H1 (cell line): ENCODE measurements at regions not wholly inside any gene's neighbourhood (a gene's known extent, or its start where the extent isn't known, plus 50 kb on each side); places are given as distances from the start of the nearest gene placed in this dataset.

ENCODE experiments used
- CTCF ChIA-PET: fragments of 300-600 bp; sonication (Branson Sonifier 250); formaldehyde crosslinking; loops from one replicate; lab custom pipeline; 2021; ENCODE audit not compliant: partially characterized antibody; lab: Charles Lee
- POLR2A ChIA-PET: fragments of 300-600 bp; sonication (Branson Sonifier 250); formaldehyde crosslinking; loops from one replicate; lab custom pipeline; 2021; ENCODE audit warnings: inconsistent platforms; ENCODE audit not compliant: partially characterized antibody; lab: Charles Lee
- DNase-seq, 2 experiments: peaks; one replicate each; pipeline versions ENCODE4 v3.0.0 to v3.0.0-alpha.2; 2010 to 2022; ENCODE audit warnings: low spot score in 2 of 2, low read depth in 1 of 2, mixed read lengths in 1 of 2
- FAIRE-seq: peaks from 2 replicates; lab custom pipeline; 2011; peaks lifted over from hg19 to GRCh38; lab: Jason Lieb, UNC
- H2AFZ ChIP-seq: 2 replicates; pipeline ENCODE4 v1.8.1; 2012; ENCODE audit warnings: low read length, inconsistent platforms
- H2AK5ac ChIP-seq: 2 replicates; pipeline ENCODE4 v1.6.1; 2013; ENCODE audit warnings: low read depth, low read length
- H2BK120ac ChIP-seq: replicated peaks from 2 replicates; pipeline ENCODE3; 2013; ENCODE audit warnings: low read depth, low read length, inconsistent platforms
- H2BK12ac ChIP-seq: 2 replicates; pipeline ENCODE4 v1.6.1; 2013; ENCODE audit warnings: low read depth, low read length
- H2BK15ac ChIP-seq: 2 replicates; pipeline ENCODE4 v1.6.1; 2013; ENCODE audit warnings: low read length
- H2BK20ac ChIP-seq: 2 replicates; pipeline ENCODE4 v1.6.1; 2013; ENCODE audit warnings: low read length
- H2BK5ac ChIP-seq: 2 replicates; pipeline ENCODE4 v1.6.1; 2013; ENCODE audit warnings: low read depth, low read length
- H3K14ac ChIP-seq: 2 replicates; pipeline ENCODE4 v1.6.1; 2013; ENCODE audit warnings: inconsistent platforms; ENCODE audit not compliant: insufficient read length
- H3K18ac ChIP-seq: 2 replicates; pipeline ENCODE4 v1.6.1; 2013; ENCODE audit warnings: low read length; ENCODE audit errors: extremely low read depth
- H3K23ac ChIP-seq: 2 replicates; pipeline ENCODE4 v1.6.1; 2013; ENCODE audit warnings: inconsistent platforms; ENCODE audit not compliant: insufficient read length
- H3K23me2 ChIP-seq: 2 replicates; pipeline ENCODE4 v1.6.1; 2013; ENCODE audit warnings: low read depth, low read length
- H3K27ac ChIP-seq: 2 replicates; pipeline ENCODE4 v1.6.1; 2011; ENCODE audit warnings: low read depth, low read length, inconsistent platforms
- H3K27me3 ChIP-seq, 4 experiments: replicated peaks in 1 of 4; 1 replicate in 1 of 4; 2 replicates in 3 of 4; pipeline versions ENCODE4 v1.6.1 to v1.8.1; 2011 to 2013; ENCODE audit warnings: low read length in 3 of 4, mild to moderate bottlenecking in 3 of 4, inconsistent platforms in 2 of 4, mixed read lengths in 2 of 4, moderate library complexity in 1 of 4; ENCODE audit not compliant: control insufficient read depth in 3 of 4, insufficient read depth in 3 of 4; ENCODE audit errors: extremely low read depth in 1 of 4
- H3K36me3 ChIP-seq, 4 experiments: 2 replicates each; pipeline versions ENCODE4 v1.6.1 to v1.8.1; 2011 to 2013; ENCODE audit warnings: mild to moderate bottlenecking in 4 of 4, low read length in 3 of 4, moderate library complexity in 2 of 4, control low read depth in 1 of 4, inconsistent platforms in 1 of 4; ENCODE audit not compliant: insufficient read depth in 4 of 4, control insufficient read depth in 2 of 4
- H3K4ac ChIP-seq: replicated peaks from 2 replicates; pipeline ENCODE3; 2013; ENCODE audit warnings: low read length, low read depth, mixed read lengths, inconsistent platforms; ENCODE audit not compliant: insufficient read length
- H3K4me1 ChIP-seq, 4 experiments: replicated peaks in 1 of 4; 1 replicate in 1 of 4; 2 replicates in 3 of 4; pipeline versions ENCODE4 v1.6.1 to v1.8.1; 2011 to 2013; ENCODE audit warnings: low read length in 3 of 4, inconsistent platforms in 2 of 4, mixed read lengths in 1 of 4; ENCODE audit not compliant: insufficient read depth in 4 of 4, control insufficient read depth in 3 of 4
- H3K4me2 ChIP-seq, 2 experiments: 2 replicates each; pipeline versions ENCODE4 v1.6.1 to v1.8.1; 2011 to 2013; ENCODE audit warnings: low read depth in 2 of 2, low read length in 2 of 2, control low read depth in 1 of 2, inconsistent platforms in 1 of 2, mild to moderate bottlenecking in 1 of 2; ENCODE audit not compliant: insufficient read depth in 1 of 2
- H3K4me3 ChIP-seq, 4 experiments: fragments of 200-600, 300-600 bp in 1 of 4; sonication (generic), shearing (Covaris generic), sonication (Bioruptor Twin) in 1 of 4; 2 replicates each; pipeline versions ENCODE4 v1.5.1 to v1.8.1; 2011 to 2016; ENCODE audit warnings: low read length in 4 of 4, low read depth in 3 of 4, control low read depth in 2 of 4, inconsistent platforms in 2 of 4, mild to moderate bottlenecking in 2 of 4, mixed read lengths in 1 of 4, moderate library complexity in 1 of 4; ENCODE audit not compliant: insufficient read depth in 2 of 4; ENCODE audit errors: extremely low read depth in 1 of 4
- H3K56ac ChIP-seq: replicated peaks from 2 replicates; pipeline ENCODE3; 2013; ENCODE audit warnings: low read depth, mild to moderate bottlenecking, mixed read lengths, low read length, inconsistent platforms; ENCODE audit not compliant: insufficient read length
- H3K79me1 ChIP-seq: 2 replicates; pipeline ENCODE4 v1.6.1; 2013; ENCODE audit warnings: low read depth, low read length, control low read depth
- H3K79me2 ChIP-seq, 2 experiments: 2 replicates each; pipeline versions ENCODE4 v1.6.1 to v1.8.1; 2012 to 2013; ENCODE audit warnings: low read length in 2 of 2, mild to moderate bottlenecking in 2 of 2, inconsistent platforms in 1 of 2; ENCODE audit not compliant: insufficient read depth in 2 of 2, control insufficient read depth in 1 of 2
- H3K9ac ChIP-seq, 4 experiments: replicated peaks in 1 of 4; 1 replicate in 1 of 4; 2 replicates in 3 of 4; pipeline versions ENCODE4 v1.6.1 to v1.8.1; 2011 to 2013; ENCODE audit warnings: low read depth in 3 of 4, low read length in 3 of 4, control low read depth in 2 of 4, mild to moderate bottlenecking in 2 of 4, moderate library complexity in 2 of 4, inconsistent platforms in 1 of 4; ENCODE audit errors: extremely low read depth in 1 of 4
- H3K9me3 ChIP-seq, 2 experiments: 2 replicates each; pipeline versions ENCODE4 v1.6.1 to v1.8.1; 2012 to 2013; ENCODE audit warnings: mild to moderate bottlenecking in 2 of 2, moderate library complexity in 2 of 2, control low read depth in 1 of 2, inconsistent platforms in 1 of 2, low read depth in 1 of 2, low read length in 1 of 2, mixed read lengths in 1 of 2; ENCODE audit not compliant: insufficient read depth in 2 of 2
- H4K20me1 ChIP-seq, 2 experiments: replicated peaks in 1 of 2; 2 replicates each; pipeline versions ENCODE3 to v1.8.1; 2011 to 2013; ENCODE audit warnings: inconsistent platforms in 2 of 2, low read length in 2 of 2, mild to moderate bottlenecking in 1 of 2; ENCODE audit not compliant: insufficient read depth in 2 of 2, control insufficient read depth in 1 of 2
- H4K5ac ChIP-seq: 2 replicates; pipeline ENCODE4 v1.6.1; 2013; ENCODE audit warnings: low read length, low read depth, mixed read lengths, inconsistent platforms; ENCODE audit not compliant: insufficient read length
- H4K8ac ChIP-seq: 2 replicates; pipeline ENCODE4 v1.8.0; 2013; ENCODE audit warnings: mild to moderate bottlenecking, moderate library complexity, low read length, inconsistent platforms; ENCODE audit not compliant: insufficient read depth; ENCODE audit errors: extremely low read depth
- H4K91ac ChIP-seq: replicated peaks from 2 replicates; pipeline ENCODE3; 2013; ENCODE audit warnings: low read length, mixed read lengths, inconsistent platforms; ENCODE audit not compliant: insufficient read length
- FOSL1 ChIP-seq: IDR thresholded peaks from 2 replicates; pipeline ENCODE4 v1.6.1; 2011; ENCODE audit warnings: mild to moderate bottlenecking, low read depth, low read length, moderate library complexity; ENCODE audit not compliant: insufficient read depth
- GTF2F1 ChIP-seq: IDR thresholded peaks from 2 replicates; pipeline ENCODE4 v1.6.1; 2012; ENCODE audit warnings: low read depth, low read length, improper control_type of control experiment, borderline replicate concordance
- KDM4A ChIP-seq: IDR thresholded peaks from one replicate; pipeline ENCODE4 v1.7.1; 2012; ENCODE audit warnings: low read depth, mild to moderate bottlenecking, moderate library complexity, low read length, inconsistent platforms; ENCODE audit not compliant: severe bottlenecking
- RBBP5 ChIP-seq: IDR thresholded peaks from 2 replicates; pipeline ENCODE4 v1.7.1; 2012; ENCODE audit warnings: low read depth, mild to moderate bottlenecking, inconsistent platforms, low read length, moderate library complexity, borderline replicate concordance
- SIN3A ChIP-seq, 2 experiments: IDR thresholded peaks in 1 of 2; conservative IDR thresholded peaks in 1 of 2; 2 replicates each; pipeline ENCODE4 v1.6.1; 2011 to 2012; ENCODE audit warnings: low read length in 2 of 2, improper control_type of control experiment in 1 of 2, low read depth in 1 of 2, mild to moderate bottlenecking in 1 of 2
- SP1 ChIP-seq: IDR thresholded peaks from 2 replicates; pipeline ENCODE4 v1.6.1; 2011; ENCODE audit warnings: low read depth, low read length
- TAF7 ChIP-seq: optimal IDR thresholded peaks from 2 replicates; pipeline ENCODE3; 2011; ENCODE audit warnings: low read depth, mild to moderate bottlenecking, inconsistent platforms, low read length, moderate library complexity, borderline replicate concordance
- WGBS, 2 experiments: shearing (Covaris generic) in 1 of 2; methylation state at CpG; one replicate each; pipeline versions ENCODE4 v1.1.6 to v1.1.7; 2013 to 2015; ENCODE audit warnings: low lambda C conversion rate in 2 of 2, mixed read lengths in 2 of 2, inconsistent platforms in 1 of 2, low coverage in 1 of 2, missing lambda C conversion rate in 1 of 2; ENCODE audit not compliant: insufficient replicate concordance in 2 of 2, insufficient coverage in 1 of 2, insufficient read length in 1 of 2; ENCODE audit errors: extremely low coverage in 1 of 2, missing lambda C conversion rate in 1 of 2; 5-methylcytosine and 5-hydroxymethylcytosine counted together
- TF ChIP-seq, protein P1 (sequence below): IDR thresholded peaks from 2 replicates; pipeline ENCODE4 v1.6.1; 2012; ENCODE audit warnings: inconsistent platforms

DNA sequence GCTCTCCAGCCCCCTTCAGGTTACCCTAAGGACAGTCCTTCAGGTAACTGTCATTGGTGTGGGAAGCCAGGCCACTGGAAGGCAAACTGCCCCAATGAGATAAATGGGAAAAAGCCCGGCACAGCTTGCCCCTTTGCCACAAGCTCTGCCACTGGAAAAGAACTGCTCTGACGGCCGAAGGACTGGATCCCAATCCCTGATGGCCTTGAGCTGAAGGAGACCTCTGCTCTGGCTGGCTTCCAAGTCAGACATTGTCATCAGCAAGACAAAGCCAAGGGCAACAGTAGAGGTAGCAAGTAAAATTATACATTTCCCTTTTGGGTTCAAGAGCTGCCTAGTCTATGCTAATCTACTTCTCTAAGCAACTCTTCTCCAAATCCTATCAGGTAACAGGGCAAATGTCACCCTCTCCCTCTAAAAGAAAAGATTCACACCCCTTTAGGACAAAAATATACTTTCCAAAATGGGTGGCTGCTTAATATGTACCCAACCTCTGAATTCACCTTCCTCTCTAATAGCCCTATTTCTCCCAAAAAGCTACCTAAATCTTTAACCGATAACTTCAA, 145.8 kb downstream of the ADSS2 start:
- Histone ChIP-seq H3K27ac (no peak overlapping the region), H3K4me3 (no peak overlapping the region), H3K79me1 (no peaks in the 10 kb centered on the region), H3K27me3 (no peaks in the 10 kb centered on the region), H3K18ac (no peak overlapping the region), H3K23me2 (no peaks in the 10 kb centered on the region), H3K4me2 (no peak overlapping the region), H2BK12ac (no peak overlapping the region), H3K56ac (no peak overlapping the region), H2AFZ (no peak overlapping the region), H3K4ac (no peak overlapping the region), H3K9me3 (peaks cover 15 to 21% of the 10 kb centered on the region in 2 experiments; a peak in 3 of 4 replicates), H4K91ac (no peak overlapping the region), H3K79me2 (no peaks in the 10 kb centered on the region), H3K14ac (no peak overlapping the region), H4K20me1 (no peaks in the 10 kb centered on the region), H2BK5ac (no peak overlapping the region), H3K23ac (no peak overlapping the region), H4K5ac (no peak overlapping the region), H2AK5ac (no peak overlapping the region), H3K9ac (no peak overlapping the region), H2BK120ac (no peak overlapping the region), H2BK20ac (no peak overlapping the region), H3K4me1 (no peaks in the 10 kb centered on the region; a peak in 1 of 7 replicates), H3K36me3 (no peaks in the 10 kb centered on the region), H2BK15ac (no peak overlapping the region), H4K8ac (no peak overlapping the region)
- CTCF ChIA-PET, result no interaction called here
- POLR2A ChIA-PET, result no interaction called here
- FAIRE-seq (no peak), DNase-seq (no peak)
- 87% methylated on average over 4 of the region's 4 CpGs; no CpG with 5 or more reads in 1 of the 2 experiments for WGBS, 2 experiments
- TF ChIP-seq GTF2F1, result no peak
- TF ChIP-seq, protein P1, sequence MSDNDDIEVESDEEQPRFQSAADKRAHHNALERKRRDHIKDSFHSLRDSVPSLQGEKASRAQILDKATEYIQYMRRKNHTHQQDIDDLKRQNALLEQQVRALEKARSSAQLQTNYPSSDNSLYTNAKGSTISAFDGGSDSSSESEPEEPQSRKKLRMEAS, result no peak
- TF ChIP-seq KDM4A, result no peak
- no peak for TF ChIP-seq TAF7
- TF ChIP-seq RBBP5, result no peak
- no peak for TF ChIP-seq SIN3A (conservative IDR thresholded peaks at IDR 0.05 in 1 of 2, IDR thresholded peaks at IDR 0.05 in 1 of 2; ENCODE audit: low read depth in 1 of 2, low read length in 2 of 2)
- no peak for TF ChIP-seq SP1
- no peak for TF ChIP-seq FOSL1
